CD4-positive, alpha-beta T cell treated with Interleukin-6 at 100 ng/mL for 8 hours (primary cell): ENCODE measurements at regions not wholly inside any gene's neighbourhood (a gene's known extent, or its start where the extent isn't known, plus 50 kb on each side); places are given as distances from the start of the nearest gene placed in this dataset.

Experiments
- DNase-seq: peaks from one replicate; pipeline ENCODE4 v3.0.0-alpha.2; 2020; ENCODE audit warnings: mixed read lengths, low spot score

DNA sequence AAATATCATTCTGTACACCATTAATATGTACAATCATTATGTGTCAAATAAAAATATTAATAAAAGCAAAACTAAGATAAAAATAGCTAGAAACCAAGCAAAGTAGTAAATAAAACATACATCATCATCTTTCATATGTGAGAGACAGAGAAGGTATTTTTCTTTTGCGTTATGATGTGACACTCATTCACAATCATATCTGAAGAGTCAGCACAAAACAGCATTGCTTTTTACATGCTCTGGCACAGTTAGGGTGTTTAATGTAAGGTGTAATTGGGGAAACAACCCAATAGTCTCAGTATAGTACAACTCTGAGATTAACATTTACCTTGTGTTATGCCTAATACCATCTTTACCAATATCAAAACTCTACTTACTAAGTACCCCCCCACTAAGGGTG lies 376.6 kb downstream of the TMA16 start:
- DNase-seq, result no peak

DNA sequence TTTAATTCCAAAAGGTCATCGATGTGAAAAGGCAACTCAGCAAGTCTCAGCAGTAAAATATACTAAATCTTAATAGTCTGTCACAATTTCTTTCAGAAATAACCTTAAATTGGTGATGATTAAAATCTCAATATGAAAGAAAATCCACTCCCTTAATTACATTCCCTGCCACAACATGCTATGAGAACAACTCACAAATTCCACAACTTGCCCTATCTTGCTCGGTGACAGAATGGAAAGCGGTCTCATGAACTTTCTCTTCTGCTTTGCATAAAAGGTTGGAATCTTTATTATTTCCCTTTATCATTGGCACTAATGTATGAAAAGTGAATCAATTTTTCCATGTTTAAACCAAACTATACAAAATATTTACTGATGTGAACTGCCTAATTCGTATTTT lies 380.8 kb downstream of the TMA16 start:
- no peak for DNase-seq

DNA sequence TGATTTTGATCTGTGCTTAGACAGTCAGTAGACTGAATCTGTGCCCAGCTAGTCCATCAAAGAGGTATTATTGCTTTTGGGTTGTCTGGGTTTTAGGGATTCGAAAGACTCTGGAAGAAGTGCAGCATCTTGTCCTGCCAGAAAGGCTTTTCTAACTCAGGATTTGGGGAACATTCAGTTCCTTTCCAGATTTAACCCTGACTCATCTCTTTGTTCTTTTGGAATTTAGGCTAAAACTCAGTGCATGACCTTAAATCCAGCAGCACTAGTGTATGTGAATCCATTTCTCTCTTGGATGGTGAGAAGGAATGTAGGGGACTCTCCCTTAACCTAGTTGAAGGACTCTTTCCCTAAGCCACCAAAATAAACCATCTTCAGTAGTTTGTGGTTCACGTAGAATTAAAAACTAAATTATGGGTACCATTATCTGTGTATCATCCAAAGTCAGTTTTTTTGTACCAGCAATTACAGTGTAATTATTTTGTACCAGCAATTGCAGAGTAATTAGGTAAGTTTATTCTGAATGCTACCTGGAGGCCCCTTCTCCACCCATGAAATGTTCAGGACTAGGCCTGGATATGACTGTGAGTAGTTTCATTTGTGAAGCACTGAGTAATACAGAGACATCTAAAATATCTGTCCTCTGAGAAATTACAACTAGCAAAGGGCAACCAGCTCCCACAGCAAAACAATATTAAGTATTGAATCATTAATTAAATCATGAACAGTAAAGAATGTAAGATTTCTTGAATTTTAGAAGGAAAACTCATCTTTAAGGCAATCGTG lies 384.0 kb downstream of the TMA16 start:
- no peak for DNase-seq

DNA sequence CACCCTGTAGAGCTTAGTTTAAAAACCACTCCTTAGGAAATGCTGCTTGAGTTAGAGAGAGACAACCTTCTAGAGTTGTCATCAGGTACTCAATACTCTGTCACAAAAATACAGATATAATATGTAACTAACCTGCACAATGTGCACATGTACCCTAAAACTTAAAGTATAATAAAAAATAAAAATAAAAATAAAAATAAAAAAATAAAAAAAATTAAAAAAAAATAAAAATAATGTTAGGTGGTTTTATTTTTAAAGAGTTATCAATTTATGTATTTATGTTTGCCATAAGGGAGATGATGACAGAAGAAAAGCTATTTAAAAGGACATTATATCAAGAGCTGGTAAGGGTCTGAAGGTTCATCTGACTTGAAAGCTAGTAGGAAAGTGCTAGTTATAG lies 397.9 kb downstream of the TMA16 start:
- DNase-seq, result no peak

DNA sequence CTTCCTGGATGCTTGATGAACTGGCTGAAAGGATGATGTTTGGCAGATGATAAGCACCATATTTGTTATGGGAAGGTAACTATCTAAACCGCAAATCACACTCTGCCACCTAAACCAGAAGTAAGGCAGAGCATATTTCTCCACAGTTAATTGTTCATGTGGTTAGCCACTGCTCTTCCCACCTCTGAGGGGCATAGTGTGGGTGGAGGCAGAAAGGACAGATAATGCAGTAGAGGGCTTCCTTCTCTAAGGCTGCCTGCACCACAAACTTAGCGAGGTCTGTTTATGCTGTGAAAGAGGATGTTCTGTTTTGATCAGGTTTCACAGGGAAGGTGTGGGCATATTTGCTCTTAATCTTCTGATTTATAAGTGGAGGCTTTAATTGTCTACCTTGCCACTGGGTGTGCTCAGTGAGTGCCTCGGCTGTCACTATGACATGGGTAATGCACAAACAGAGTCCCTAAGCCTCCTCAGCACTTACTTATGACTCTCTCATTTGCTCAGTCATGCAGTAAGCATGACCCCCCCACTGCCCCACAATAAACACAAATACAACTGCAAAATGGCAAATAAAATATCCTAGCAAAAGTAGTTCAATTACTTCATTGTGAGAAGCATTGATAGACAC lies 401.0 kb downstream of the TMA16 start:
- DNase-seq, result peak; percentile 69

DNA sequence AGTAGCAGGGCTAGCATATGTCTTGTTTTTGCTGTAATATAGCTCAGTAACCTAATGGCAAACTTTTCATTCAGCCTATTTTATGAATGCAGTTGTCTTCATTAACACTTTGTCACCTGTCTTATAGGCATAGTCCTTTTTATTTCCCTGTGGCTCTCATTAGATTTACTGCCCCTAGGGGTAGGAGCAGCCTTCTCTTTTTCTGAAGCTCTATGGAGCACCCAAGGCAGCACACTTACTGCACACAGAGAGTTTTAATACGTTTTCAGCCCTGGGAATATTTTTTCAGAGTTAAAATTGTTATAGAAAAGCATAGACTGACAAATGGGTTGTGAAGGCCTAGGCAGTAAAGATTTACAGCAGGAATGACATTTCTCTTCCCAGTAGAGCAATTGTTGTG lies 406.8 kb downstream of the TMA16 start:
- DNase-seq, result no peak

DNA sequence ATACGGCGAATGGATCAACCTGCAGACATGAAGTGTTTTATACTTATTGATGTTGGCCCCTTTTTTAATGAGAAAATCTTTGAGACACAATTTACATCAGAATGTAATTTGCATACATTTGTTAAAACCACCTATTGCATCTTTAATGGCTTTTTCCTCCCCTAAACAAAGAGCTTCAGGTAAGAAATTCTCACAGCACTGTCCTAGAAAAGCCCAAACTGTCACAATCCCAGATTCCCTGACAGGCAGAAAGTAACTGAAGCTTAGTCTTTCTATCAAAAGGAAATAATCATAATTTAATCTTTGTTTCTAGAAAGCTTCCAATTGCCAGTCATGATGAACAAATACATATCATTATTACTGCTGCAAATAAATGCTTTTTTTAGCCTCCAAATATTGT lies 407.9 kb downstream of the TMA16 start:
- no peak for DNase-seq

DNA sequence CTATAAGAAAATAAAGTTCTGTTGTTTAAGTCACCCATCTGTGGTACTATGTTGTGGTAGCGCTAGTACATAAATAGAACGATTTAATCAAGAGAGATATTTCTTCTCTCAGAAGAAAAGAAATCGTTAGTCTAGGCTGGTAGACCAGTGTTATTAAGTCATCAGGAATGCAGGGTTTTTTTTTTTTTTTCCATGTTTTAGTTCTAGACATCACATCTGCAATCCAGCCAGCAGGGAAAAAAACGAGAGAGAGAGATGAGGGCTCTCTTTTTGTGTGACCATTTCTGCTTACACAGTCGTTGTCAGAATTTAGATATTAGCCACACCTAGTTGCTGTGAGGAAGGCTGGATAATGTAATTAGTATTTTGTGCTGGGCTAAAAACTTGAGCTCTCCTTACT lies 417.4 kb downstream of the TMA16 start:
- no peak for DNase-seq

DNA sequence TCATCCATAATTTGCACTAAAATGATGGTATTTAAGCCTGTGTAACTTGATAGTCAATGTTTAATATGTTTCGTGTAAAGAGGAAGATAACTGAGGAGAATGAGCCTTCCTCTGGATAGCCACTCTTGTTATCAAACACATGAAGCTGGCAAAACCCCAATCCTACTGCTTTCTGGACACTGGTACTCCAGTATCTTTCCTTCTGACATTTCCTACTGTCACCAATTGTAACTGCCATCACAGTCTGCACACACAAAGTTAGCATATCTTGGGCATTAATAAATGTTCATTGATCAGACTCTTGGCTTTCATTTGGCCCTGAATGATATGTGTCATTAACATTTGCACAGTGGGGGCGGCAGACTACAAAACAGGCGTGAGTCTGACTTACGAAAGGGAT lies 419.1 kb downstream of the TMA16 start:
- DNase-seq, result no peak

DNA sequence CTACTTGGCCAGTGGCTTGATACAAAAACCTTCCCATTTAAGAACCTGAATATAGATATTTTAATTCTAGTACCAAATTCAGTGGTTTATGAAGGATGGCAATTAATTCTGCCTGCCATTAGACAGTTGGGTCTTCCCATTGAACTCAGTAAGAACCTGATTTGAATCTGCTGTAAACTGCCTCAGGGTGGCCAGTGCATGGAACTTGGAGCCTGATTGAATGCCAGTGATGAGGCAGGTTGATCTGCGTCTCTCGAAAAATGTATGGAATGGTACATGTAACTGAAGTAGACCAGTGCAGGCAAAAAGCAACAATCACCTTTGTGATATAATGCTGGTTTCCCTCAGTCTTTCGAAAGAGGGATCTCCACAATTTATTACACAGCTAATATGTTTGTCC lies 421.4 kb downstream of the TMA16 start:
- DNase-seq, result no peak

DNA sequence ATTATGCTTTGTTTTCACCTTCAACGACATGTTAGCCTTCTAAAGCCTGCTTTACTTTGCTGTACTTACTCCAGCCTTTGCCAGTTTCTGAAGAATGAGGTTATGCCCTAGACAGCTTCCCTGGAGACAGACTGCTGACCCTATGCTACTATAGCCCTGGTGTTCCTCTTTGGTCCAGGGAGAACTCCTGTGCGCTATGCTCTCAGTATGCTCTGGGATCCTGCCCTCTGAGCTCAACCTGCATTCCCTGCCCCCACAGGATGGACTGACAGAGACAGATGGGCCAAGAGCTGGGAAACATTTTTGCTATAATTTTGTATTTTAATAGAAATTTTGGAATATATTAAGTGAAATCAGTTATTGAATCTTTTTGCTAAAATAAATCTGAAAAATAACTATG lies 425.9 kb downstream of the TMA16 start:
- DNase-seq, result no peak

DNA sequence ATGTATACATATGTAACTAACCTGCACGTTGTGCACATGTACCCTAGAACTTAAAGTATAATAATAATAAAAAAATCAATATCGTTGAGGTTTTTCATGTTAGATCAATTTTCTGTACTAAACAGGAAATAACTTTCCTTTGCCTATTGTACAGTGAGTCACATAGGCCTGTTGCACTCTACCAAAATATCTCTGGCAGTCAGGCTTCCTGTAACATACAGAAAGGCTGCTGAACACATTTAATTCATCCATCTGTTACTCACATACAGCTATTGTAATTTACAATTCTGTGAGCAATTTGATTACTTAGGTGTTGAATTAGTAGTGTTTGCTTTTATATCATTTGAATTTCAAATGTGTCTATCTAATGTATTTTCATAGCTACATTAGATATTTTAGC lies 427.8 kb downstream of the TMA16 start:
- no peak for DNase-seq

DNA sequence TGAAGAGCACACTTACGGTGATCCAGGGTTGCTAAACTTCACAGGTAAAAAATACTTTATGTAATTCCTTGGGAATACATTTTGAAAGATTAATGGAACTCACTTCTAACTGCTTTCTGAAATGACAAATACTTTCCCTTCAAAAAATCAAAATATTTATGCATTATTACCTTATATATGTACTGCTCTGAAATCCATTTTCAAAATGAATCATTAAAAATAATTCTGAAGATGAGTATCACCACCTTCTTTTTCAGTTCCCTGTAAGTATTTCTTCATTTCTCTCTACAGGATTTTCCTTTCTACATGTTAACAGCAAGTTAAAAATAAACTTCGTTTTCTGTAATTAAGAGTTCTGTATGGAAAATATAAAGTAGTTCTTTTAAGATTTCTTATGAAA lies 428.6 kb downstream of the TMA16 start:
- DNase-seq, result no peak

DNA sequence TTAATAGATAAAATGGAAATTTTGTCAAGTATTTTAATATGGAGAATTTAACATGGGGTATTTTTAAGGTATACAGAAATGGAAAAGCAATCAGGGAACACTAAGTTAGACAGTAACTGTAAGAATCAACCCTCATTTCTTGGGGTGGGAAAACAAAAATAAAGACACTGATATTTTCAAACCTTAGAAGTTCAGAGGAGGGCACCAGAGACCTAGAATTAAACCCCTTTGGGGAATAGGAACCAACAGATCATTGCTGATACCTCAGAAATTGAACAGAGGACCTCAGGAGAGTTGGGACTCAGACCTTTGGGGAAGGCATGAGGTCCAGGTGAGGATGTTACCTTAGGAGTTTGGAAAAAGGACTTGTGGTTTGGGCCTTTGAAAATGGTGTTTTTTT lies 435.6 kb downstream of the TMA16 start:
- no peak for DNase-seq

DNA sequence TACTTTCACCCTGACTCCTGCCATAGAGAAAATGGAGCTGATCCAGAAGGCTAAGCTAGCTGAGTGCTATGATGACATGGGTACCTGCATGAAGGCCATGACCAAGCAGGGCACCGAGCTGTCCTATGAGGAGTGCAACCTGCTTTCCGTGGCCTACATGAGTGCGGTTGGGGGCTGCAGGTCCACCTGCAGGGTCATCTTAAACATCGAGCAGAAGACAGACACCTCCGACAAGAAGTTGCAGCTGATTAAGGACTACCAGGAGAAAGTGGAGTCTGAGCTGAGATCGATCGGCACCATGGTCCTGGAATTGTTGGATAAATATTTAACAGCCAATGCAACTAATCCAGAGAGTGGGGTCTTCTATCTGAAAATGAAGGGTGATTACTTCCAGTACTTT lies 438.0 kb downstream of the TMA16 start:
- DNase-seq, result no peak

DNA sequence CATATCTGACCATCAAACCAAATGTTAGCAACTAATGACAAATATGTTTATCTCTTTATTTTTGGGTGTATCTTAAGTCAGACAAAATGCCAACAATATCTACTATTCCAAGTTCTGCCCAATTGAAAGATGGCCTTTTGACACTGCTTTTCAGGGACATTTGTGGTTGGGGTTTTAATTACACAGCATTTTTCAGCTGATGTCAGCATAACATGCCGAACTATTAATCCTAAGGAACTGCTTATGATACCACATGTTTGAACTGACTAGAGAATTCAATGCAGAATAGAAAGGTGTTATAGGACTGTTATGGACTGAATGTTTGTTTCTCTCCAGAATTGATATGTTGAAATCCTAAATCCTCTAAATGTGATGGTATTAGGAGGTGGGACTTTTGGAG lies 445.1 kb downstream of the TMA16 start:
- DNase-seq, result no peak

DNA sequence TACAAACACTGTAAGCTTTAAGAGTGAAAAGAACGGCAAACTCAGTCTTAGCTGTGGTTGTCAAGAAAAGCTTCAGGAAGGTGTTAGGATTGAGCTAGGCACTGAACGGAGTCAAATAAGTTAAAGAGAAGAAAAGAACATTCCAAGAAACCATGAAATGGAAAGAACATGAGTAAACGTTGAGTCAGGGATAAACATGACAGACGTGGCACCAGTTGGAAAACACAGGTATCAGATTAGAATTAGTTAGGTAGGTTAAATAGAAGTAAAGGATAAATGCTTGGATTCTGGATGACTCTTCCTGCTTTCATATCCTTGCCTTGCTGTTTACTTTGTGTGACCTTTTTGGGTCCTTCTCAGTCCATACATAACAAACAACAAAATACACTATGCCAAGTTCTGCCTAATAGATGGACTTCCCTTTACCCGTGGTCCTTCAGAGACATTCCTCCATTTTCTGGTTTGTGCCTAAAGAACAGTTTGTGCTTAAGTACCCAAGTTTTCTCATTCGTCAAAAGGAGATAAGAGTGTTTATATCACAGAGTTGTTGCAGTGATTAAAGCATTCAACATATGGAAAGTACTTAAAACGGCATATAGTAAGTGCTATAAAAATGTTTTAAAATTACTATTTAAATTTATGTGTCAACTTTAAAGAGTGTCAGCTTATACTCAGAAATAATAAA lies 446.9 kb downstream of the TMA16 start:
- DNase-seq, result no peak

DNA sequence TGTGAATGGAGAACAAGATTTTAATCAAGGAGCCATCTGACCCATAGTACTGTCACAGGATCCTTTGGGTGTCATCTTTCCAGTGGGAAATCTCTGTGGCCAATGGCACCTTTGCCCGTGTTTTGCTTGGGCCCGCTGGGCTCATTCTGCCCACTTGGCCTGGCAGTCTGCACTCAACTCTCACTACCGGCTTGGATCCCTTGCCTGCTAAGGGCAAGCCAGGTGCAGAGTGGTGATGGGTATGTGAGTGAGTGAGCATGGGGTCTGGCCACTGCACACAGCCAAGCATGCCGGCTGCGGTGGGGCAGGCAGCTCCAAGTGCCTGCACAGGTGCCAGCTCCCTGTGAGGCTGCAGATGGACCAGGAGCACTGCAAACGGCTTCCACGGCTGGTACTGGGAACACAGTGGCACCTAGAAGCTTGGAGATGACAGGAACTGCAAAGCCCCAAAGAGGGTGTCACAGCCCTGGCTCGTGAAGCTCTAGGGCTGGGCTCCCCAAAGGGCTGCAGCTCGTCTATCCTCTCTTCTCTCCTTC lies 454.5 kb downstream of the TMA16 start:
- DNase-seq, result no peak

DNA sequence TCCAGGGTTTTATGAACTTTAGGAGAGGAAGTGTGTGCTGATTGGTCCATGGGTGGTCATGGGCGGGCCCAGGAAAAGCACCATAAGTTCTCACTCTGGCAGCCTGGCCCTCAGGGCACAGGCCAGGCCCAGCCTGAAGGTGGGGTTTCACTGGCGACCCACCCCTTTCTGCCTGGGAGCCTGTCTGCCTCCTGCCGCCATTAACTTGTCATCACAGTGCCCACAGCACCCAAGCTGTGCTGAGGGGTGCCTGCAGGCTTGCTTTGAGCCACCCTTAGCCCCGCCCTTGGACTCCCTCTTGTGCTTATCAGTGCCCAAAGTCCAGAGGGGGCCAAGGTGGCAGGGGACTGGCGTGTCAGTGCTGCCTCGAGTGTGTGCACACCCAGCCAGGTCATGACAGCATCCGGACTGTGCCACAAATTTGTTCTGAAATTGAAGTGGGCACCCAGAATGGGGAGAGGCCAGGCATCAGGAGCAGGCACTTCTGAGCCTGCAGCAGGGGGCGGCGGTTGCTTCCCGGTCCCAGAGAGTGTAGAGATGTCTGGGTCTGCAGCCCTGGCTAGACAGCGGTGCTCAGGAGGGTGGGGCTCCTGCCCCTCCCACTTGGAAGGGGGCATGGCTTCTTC lies 455.6 kb downstream of the TMA16 start:
- no peak for DNase-seq

DNA sequence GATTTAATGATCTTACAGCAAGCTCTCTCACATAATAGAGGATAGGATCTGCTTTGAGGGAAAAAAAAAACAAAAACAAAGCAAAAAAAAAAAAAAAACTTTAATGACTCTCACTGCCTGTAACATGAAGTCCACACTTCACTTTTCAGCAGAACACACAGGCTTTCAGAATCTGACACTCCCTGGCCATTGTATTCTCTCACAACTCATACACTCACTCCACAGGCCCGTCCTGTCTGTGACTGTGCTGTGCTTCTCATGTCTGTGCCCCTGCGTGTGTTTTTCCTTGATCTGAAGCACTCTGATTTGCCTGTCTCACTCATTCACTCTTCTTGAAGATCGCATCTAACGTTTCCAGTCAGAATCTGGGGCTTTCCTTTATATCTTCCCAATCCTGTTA lies 460.8 kb downstream of the TMA16 start:
- DNase-seq, result no peak

DNA sequence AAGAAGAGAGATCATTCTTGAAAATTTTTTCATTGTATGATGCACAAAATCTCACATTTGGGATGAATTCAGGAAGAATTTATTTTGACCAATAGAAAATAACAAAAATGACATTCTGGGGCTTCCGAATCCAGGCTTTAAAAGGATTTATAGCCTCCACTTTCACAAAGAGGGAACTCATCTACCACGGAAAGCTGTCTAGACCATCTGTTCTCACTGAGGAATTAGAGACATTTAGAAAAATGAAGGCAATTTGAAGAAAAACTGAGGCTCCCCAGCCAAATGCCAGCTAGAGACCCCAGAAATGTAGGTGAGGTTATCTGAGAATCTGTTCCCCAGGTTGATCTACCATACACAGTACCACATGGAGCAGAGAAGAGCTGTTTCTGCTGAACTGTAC lies 464.3 kb downstream of the TMA16 start:
- DNase-seq, result no peak

DNA sequence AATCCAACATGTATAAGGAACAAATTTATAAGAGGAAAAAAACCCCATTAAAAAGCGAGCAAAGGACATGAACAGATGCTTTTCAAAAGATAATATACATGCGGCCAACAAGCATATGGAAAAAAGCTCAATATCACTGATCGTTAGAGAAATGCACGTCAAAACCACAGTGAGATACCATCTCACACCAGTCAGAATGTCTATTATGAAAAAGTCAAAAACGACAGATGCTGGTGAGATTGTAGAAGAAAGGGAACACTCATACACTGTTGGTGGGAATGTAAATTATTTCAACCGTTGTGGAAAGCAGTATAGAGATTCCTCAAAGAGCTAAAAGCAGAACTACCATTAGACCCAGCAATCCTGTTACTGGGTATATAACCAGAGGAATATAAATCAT lies 465.4 kb downstream of the TMA16 start:
- DNase-seq, result no peak

DNA sequence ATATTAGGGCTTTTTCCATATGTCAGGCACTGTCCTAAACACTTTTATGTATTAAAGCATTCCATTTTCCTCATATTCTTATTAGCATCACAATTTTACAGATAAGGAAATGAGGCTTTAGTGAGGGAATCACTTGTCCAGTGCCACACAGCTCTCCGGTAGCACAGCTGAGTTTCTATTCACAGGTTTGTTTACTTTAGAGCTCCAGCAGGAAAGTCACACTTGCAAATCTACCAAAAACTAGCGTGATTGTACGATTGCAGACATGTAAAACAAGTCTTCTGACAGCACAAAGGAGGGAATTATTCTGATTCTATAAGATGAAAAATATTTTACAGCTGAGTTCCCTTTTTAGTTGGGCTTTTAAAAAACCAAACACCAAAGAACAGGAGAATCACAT lies 472.1 kb downstream of the TMA16 start:
- no peak for DNase-seq
